ENCODE measurements at regions not wholly inside any gene's neighbourhood (a gene's known extent, or its start where the extent isn't known, plus 50 kb on each side); places are given as distances from the start of the nearest gene placed in this dataset.

DNA sequence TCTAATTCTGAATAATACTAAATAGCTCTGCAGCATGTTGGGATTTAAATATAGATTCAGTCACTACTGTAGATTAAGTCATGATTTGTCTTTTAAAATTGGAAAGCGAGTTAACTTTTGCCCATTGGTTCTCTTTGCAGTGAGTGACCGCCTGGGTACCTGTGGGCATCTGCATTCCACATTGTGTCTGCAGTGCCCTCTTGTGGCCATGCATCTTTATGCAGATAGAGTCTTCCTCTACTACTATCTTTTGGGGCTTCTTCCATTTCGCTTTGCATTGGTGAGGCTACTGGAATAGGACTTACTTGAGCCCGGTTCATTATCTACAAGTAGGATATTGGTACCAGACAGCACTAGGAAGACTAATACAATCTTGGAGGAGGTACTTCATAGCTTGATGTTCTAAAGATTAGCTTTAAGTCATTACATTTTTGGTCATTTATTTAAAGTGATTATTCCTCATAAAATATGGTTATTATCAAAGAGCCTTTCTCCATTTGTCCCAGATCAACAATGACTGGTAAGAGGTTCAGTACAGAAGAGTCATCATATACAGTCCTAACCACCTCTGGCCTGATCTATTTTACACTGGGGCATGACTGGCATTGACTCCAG is 203.0 kb downstream of the SOCS6 start:
- no peak for TF ChIP-seq NFIC (IDR thresholded peaks at IDR 0.05)
- no peak for TF ChIP-seq TAF1 (IDR thresholded peaks at IDR 0.05; ENCODE audit: low read depth)
- TF ChIP-seq YY1 (IDR thresholded peaks at IDR 0.05; ENCODE audit: low read depth), result no peak
- peak; percentile 52 for TF ChIP-seq RAD21 (IDR thresholded peaks at IDR 0.05; ENCODE audit: low read depth)
- no peak for TF ChIP-seq CREB1 (IDR thresholded peaks at IDR 0.05; ENCODE audit: low read depth)
- TF ChIP-seq EGR1 (IDR thresholded peaks at IDR 0.05), result no peak
- no peak for TF ChIP-seq TCF12 (IDR thresholded peaks at IDR 0.05; ENCODE audit: low read depth)
- TF ChIP-seq, protein P1, sequence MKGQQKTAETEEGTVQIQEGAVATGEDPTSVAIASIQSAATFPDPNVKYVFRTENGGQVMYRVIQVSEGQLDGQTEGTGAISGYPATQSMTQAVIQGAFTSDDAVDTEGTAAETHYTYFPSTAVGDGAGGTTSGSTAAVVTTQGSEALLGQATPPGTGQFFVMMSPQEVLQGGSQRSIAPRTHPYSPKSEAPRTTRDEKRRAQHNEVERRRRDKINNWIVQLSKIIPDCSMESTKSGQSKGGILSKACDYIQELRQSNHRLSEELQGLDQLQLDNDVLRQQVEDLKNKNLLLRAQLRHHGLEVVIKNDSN (IDR thresholded peaks at IDR 0.05), result no peak
- TF ChIP-seq, protein P2, sequence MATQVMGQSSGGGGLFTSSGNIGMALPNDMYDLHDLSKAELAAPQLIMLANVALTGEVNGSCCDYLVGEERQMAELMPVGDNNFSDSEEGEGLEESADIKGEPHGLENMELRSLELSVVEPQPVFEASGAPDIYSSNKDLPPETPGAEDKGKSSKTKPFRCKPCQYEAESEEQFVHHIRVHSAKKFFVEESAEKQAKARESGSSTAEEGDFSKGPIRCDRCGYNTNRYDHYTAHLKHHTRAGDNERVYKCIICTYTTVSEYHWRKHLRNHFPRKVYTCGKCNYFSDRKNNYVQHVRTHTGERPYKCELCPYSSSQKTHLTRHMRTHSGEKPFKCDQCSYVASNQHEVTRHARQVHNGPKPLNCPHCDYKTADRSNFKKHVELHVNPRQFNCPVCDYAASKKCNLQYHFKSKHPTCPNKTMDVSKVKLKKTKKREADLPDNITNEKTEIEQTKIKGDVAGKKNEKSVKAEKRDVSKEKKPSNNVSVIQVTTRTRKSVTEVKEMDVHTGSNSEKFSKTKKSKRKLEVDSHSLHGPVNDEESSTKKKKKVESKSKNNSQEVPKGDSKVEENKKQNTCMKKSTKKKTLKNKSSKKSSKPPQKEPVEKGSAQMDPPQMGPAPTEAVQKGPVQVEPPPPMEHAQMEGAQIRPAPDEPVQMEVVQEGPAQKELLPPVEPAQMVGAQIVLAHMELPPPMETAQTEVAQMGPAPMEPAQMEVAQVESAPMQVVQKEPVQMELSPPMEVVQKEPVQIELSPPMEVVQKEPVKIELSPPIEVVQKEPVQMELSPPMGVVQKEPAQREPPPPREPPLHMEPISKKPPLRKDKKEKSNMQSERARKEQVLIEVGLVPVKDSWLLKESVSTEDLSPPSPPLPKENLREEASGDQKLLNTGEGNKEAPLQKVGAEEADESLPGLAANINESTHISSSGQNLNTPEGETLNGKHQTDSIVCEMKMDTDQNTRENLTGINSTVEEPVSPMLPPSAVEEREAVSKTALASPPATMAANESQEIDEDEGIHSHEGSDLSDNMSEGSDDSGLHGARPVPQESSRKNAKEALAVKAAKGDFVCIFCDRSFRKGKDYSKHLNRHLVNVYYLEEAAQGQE (IDR thresholded peaks at IDR 0.05; ENCODE audit: low read depth), result no peak
- TF ChIP-seq, protein P3, sequence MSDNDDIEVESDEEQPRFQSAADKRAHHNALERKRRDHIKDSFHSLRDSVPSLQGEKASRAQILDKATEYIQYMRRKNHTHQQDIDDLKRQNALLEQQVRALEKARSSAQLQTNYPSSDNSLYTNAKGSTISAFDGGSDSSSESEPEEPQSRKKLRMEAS (IDR thresholded peaks at IDR 0.05), result no peak
- no peak for TF ChIP-seq EP300 (IDR thresholded peaks at IDR 0.05; ENCODE audit: borderline replicate concordance)
- TF ChIP-seq FOXM1 (IDR thresholded peaks at IDR 0.05; ENCODE audit: borderline replicate concordance, low read depth), result no peak
- peak; percentile 44 for TF ChIP-seq TEAD4 (IDR thresholded peaks at IDR 0.05)
- no peak for TF ChIP-seq CEBPB (IDR thresholded peaks at IDR 0.05)
- no peak for TF ChIP-seq ZBTB7A (IDR thresholded peaks at IDR 0.05; ENCODE audit: low read depth)

DNA sequence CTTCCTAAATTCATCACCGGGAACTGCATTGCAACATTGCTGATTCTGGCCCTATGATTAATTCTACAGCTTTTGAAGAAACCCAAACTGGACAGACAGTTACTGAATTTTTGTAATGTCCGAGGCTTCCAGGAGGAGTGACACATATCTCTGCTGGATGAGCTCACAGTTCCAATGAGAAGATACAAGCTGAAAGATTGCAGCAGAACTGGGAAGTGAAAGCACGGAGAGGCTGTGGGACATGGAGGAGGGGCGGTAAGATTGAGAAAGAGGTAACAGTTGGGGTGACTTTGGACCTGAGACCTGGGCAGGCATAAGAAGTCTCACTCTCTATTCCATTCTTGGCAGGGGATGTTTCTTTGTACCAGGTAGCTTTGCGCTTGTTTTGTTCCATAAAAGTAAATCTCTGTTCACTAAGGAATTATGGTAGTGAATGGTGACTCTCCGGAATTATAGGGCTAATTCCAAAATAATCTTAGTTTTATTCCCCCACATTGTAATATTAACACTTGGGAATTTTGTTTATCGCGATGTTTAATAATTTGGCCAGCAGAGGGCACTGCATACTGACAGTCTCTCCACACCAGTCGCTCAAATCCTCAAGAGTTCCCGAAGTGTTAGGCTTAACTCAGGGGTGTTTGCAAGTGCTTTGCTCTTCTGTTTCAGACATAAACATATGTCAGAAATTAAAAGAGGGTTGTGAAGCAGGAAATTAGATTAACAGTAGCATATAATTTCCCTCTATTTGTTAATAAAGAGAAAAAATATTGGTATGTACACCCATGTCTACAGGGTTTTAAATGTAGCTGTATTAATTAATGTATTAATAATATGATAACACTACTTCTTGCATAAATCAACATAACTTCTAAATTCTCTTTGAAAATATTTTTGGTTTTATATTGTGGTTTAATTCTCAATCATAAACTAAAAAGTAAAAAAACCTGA is 201.4 kb downstream of the SOCS6 start:
- TF ChIP-seq RAD21 (IDR thresholded peaks at IDR 0.05; ENCODE audit: low read depth), result peak; percentile 60
- TF ChIP-seq, protein P2 (IDR thresholded peaks at IDR 0.05; ENCODE audit: low read depth), result no peak

DNA sequence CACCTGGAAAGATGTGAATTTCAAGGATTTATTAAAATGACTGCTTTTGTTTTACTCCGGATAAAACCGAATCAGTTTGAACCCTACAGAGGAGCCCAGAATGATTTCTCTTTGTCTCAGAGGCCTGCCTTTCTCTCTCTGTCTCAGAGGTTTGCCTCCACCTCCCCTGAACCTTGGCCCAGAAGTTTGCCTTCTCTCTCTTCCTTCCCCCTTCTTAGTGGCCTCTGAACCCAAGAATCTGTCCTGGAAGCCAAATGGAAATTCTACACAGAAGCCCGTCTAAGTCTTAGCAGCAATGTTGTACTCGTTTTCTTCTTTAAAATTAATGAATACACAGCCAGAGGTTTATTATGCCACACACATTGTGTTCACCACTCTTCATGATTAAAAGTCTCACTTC is 200.7 kb downstream of the SOCS6 start:
- TF ChIP-seq CEBPB (IDR thresholded peaks at IDR 0.05) (no peak), EP300 (IDR thresholded peaks at IDR 0.05; ENCODE audit: borderline replicate concordance) (no peak), TCF12 (IDR thresholded peaks at IDR 0.05; ENCODE audit: low read depth) (no peak), RAD21 (IDR thresholded peaks at IDR 0.05; ENCODE audit: low read depth) (no peak), YY1 (IDR thresholded peaks at IDR 0.05; ENCODE audit: low read depth) (no peak), FOXM1 (IDR thresholded peaks at IDR 0.05; ENCODE audit: borderline replicate concordance, low read depth) (no peak)
- TF ChIP-seq, protein P3 (IDR thresholded peaks at IDR 0.05), result no peak

DNA sequence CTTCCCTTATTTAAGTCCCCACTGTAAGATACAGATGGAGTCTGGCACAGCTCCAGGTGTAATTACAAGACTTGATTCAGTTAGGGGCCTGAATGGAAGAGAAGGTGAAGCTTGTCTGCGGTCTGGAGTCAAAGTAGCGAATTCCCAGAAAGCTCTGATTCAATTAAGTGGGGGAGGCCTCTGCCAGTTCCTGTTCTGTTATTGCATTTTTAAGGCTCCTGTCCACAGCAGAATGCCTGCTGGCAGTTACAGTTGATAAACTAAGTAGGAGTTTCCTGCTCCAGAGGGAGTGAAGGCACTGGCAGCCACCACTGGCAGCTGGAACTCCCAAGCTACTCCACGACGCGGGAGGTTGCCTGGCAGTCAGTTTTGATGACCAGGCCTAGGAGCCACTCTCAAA is 181.1 kb downstream of the SOCS6 start:
- TF ChIP-seq TAF1 (IDR thresholded peaks at IDR 0.05; ENCODE audit: low read depth) (no peak), ZBTB7A (IDR thresholded peaks at IDR 0.05; ENCODE audit: low read depth) (no peak), NFIC (IDR thresholded peaks at IDR 0.05) (no peak), RAD21 (IDR thresholded peaks at IDR 0.05; ENCODE audit: low read depth) (no peak), CEBPB (IDR thresholded peaks at IDR 0.05) (no peak), CREB1 (IDR thresholded peaks at IDR 0.05; ENCODE audit: low read depth) (no peak), TCF12 (IDR thresholded peaks at IDR 0.05; ENCODE audit: low read depth) (no peak)
- TF ChIP-seq, protein P1 (IDR thresholded peaks at IDR 0.05), result no peak
- TF ChIP-seq, protein P2 (IDR thresholded peaks at IDR 0.05; ENCODE audit: low read depth), result no peak

All from Ishikawa (cell line).